K562 (cell line): ENCODE measurements at regions not wholly inside any gene's neighbourhood (a gene's known extent, or its start where the extent isn't known, plus 50 kb on each side); places are given as distances from the start of the nearest gene placed in this dataset.

Experiments used
- BRD9 ChIP-seq: fragments of 450-650 bp; IDR thresholded peaks from 2 replicates; pipeline ENCODE4 v1.6.1; 2018; ENCODE audit warnings: low read depth; ENCODE audit not compliant: partially characterized antibody
- CREB1 ChIP-seq, 2 experiments: sonication (generic) in 1 of 2; formaldehyde crosslinking in 1 of 2; IDR thresholded peaks; 2 replicates each; pipeline versions ENCODE4 v1.6.1 to v1.8.0; 2012 to 2022; ENCODE audit warnings: inconsistent platforms in 1 of 2, mild to moderate bottlenecking in 1 of 2, missing genetic modification reagents in 1 of 2, moderate library complexity in 1 of 2
- E2F1 ChIP-seq: sonication (generic); formaldehyde crosslinking; IDR thresholded peaks from 2 replicates; pipeline ENCODE4 v1.8.1; 2023; ENCODE audit warnings: mild to moderate bottlenecking, missing genetic modification reagents, moderate library complexity
- FOXO4 ChIP-seq: fragments of 450-650 bp; formaldehyde crosslinking; IDR thresholded peaks from 2 replicates; pipeline ENCODE4 v1.4.0; 2020; ENCODE audit warnings: mild to moderate bottlenecking, moderate library complexity
- FUS ChIP-seq: fragments of 200-400 bp; formaldehyde crosslinking; optimal IDR thresholded peaks from 2 replicates; pipeline ENCODE3; 2017; ENCODE audit warnings: low read depth, low read length
- GTF2F1 ChIP-seq: IDR thresholded peaks from 2 replicates; pipeline ENCODE4 v1.6.1; 2011; ENCODE audit warnings: low read depth, low read length, improper control_type of control experiment
- HMBOX1 ChIP-seq: sonication (generic); IDR thresholded peaks from 2 replicates; pipeline ENCODE4 v1.6.1; 2016
- HOXB6 ChIP-seq: fragments of 250-450 bp; sonication (Bioruptor Pico); IDR thresholded peaks from 2 replicates; pipeline ENCODE4 v1.5.1; 2022; ENCODE audit warnings: mild to moderate bottlenecking, borderline replicate concordance
- HSF4 ChIP-seq: fragments of 250-450 bp; sonication (Bioruptor Pico); IDR thresholded peaks from 2 replicates; pipeline ENCODE4 v2.1.2; 2022; ENCODE audit warnings: mild to moderate bottlenecking, moderate library complexity, borderline replicate concordance
- JUNB ChIP-seq: fragments of 450-650 bp; formaldehyde crosslinking; conservative IDR thresholded peaks from 2 replicates; pipeline ENCODE4 v1.4.0; 2020; ENCODE audit warnings: mild to moderate bottlenecking
- LCOR ChIP-seq: sonication (generic); formaldehyde crosslinking; IDR thresholded peaks from 2 replicates; pipeline ENCODE4 v1.8.0; 2022; ENCODE audit warnings: mild to moderate bottlenecking, missing genetic modification reagents
- MTA2 ChIP-seq: fragments of 450-650 bp; IDR thresholded peaks from 2 replicates; pipeline ENCODE4 v1.6.1; 2016; ENCODE audit warnings: low read depth
- MTA3 ChIP-seq: fragments of 450-650 bp; formaldehyde crosslinking; IDR thresholded peaks from 2 replicates; pipeline ENCODE4 v1.6.1; 2017; ENCODE audit warnings: mild to moderate bottlenecking, borderline replicate concordance
- NR2C1 ChIP-seq, 2 experiments: fragments of 450-650 bp; IDR thresholded peaks; 2 replicates each; pipeline ENCODE4 v1.6.1; 2017; ENCODE audit warnings: mild to moderate bottlenecking in 2 of 2, antibody characterized with exemption in 1 of 2, inconsistent platforms in 1 of 2, missing compliant biosample characterization in 1 of 2, missing genetic modification characterization in 1 of 2
- NR2F6 ChIP-seq: fragments of 450-650 bp; formaldehyde crosslinking; IDR thresholded peaks from 2 replicates; pipeline ENCODE4 v1.4.0; 2020; ENCODE audit warnings: mild to moderate bottlenecking
- PHTF2 ChIP-seq: fragments of 250-450 bp; sonication (Bioruptor Pico); IDR thresholded peaks from 2 replicates; pipeline ENCODE4 v1.5.0; 2021; ENCODE audit warnings: mild to moderate bottlenecking
- RBM25 ChIP-seq: fragments of 200-400 bp; formaldehyde crosslinking; IDR thresholded peaks from 2 replicates; pipeline ENCODE4 v1.6.1; 2018; ENCODE audit warnings: low read length, low read depth, moderate library complexity; ENCODE audit not compliant: severe bottlenecking
- SFPQ ChIP-seq: fragments of 200-400 bp; formaldehyde crosslinking; IDR thresholded peaks from 2 replicates; pipeline ENCODE4 v1.6.1; 2017; ENCODE audit warnings: mild to moderate bottlenecking, low read depth, low read length, moderate library complexity
- SP2 ChIP-seq: IDR thresholded peaks from 2 replicates; pipeline ENCODE4 v1.6.1; 2011; ENCODE audit warnings: mild to moderate bottlenecking, low read depth, low read length, moderate library complexity; ENCODE audit not compliant: poor library complexity, severe bottlenecking; ENCODE audit errors: extremely low read depth
- TEAD4 ChIP-seq, 2 experiments: sonication (generic) in 1 of 2; formaldehyde crosslinking in 1 of 2; IDR thresholded peaks; 2 replicates each; pipeline versions ENCODE4 v1.6.1 to v1.8.0; 2012 to 2022; ENCODE audit warnings: borderline replicate concordance in 1 of 2, inconsistent platforms in 1 of 2, low read length in 1 of 2, mild to moderate bottlenecking in 1 of 2, missing genetic modification reagents in 1 of 2
- ZNF146 ChIP-seq: IDR thresholded peaks from one replicate; pipeline ENCODE4 v1.6.1; 2018; ENCODE audit warnings: missing compliant biosample characterization; ENCODE audit not compliant: unreplicated experiment
- ZNF41 ChIP-seq: fragments of 250-450 bp; sonication (Bioruptor Pico); conservative IDR thresholded peaks from 2 replicates; pipeline ENCODE4 v1.4.0; 2020; ENCODE audit warnings: mild to moderate bottlenecking
- ZNF717 ChIP-seq: fragments of 250-450 bp; sonication (Bioruptor Pico); IDR thresholded peaks from 2 replicates; pipeline ENCODE4 v1.5.0; 2021

GRCh38 chr3:152205097-152205593, 63.6 kb upstream of the MBNL1 start (continued):
- TF ChIP-seq E2F1 (CRISPR knock-in tag) (no peak), ZNF41 (no peak), CREB1 (IDR thresholded peaks at IDR 0.05) (no peak), CREB1 (CRISPR knock-in tag; IDR thresholded peaks at IDR 0.05) (no peak), HSF4 (no peak), MTA3 (no peak), HOXB6 (CRISPR knock-in tag) (no peak), FUS (no peak), GTF2F1 (no peak), NR2F6 (no peak), HMBOX1 (peak; percentile 97), MTA2 (no peak), ZNF146 (CRISPR knock-in tag) (no peak), FOXO4 (no peak), SP2 (no peak), JUNB (no peak), RBM25 (no peak), BRD9 (no peak), ZNF717 (CRISPR knock-in tag) (no peak), TEAD4 (IDR thresholded peaks at IDR 0.05; ENCODE audit: low read length) (peak; percentile 60), TEAD4 (CRISPR knock-in tag; IDR thresholded peaks at IDR 0.05; ENCODE audit: borderline replicate concordance) (no peak), LCOR (CRISPR knock-in tag) (peak; percentile 54; the same call in 1 of the 2 replicates), SFPQ (no peak), PHTF2 (CRISPR knock-in tag) (no peak), NR2C1 (IDR thresholded peaks at IDR 0.05) (no peak), NR2C1 (tag; IDR thresholded peaks at IDR 0.05) (no peak)
